Endodermal cell (in vitro differentiated cells): ENCODE measurements at regions not wholly inside any gene's neighbourhood (a gene's known extent, or its start where the extent isn't known, plus 50 kb on each side); places are given as distances from the start of the nearest gene placed in this dataset.

Experiments used
- DNase-seq: peaks from one replicate; pipeline ENCODE4 v3.0.0-alpha.2; 2017
- H3K27ac ChIP-seq: 2 replicates; pipeline ENCODE4 v1.5.1; 2013; ENCODE audit warnings: mild to moderate bottlenecking, low read depth, low read length, moderate library complexity
- H3K27me3 ChIP-seq: 2 replicates; pipeline ENCODE4 v1.6.1; 2013; ENCODE audit warnings: mild to moderate bottlenecking, low read length, moderate library complexity; ENCODE audit not compliant: insufficient read depth, control insufficient read depth, poor library complexity, severe bottlenecking
- H3K36me3 ChIP-seq: 2 replicates; pipeline ENCODE4 v1.7.0; 2013; ENCODE audit warnings: mild to moderate bottlenecking, low read length, moderate library complexity; ENCODE audit not compliant: control insufficient read depth, insufficient read depth
- H3K4me1 ChIP-seq: one replicate; pipeline ENCODE4 v1.7.0; 2013; ENCODE audit warnings: low read length; ENCODE audit not compliant: control insufficient read depth, insufficient read depth
- H3K4me3 ChIP-seq: 2 replicates; pipeline ENCODE4 v1.5.1; 2013; ENCODE audit warnings: mild to moderate bottlenecking, low read length, moderate library complexity
- H3K9ac ChIP-seq: 2 replicates; pipeline ENCODE4 v1.6.1; 2013; ENCODE audit warnings: mild to moderate bottlenecking, low read length, moderate library complexity; ENCODE audit not compliant: poor library complexity, severe bottlenecking; ENCODE audit errors: extremely low read depth
- H3K9me3 ChIP-seq: 2 replicates; pipeline ENCODE4 v1.6.1; 2013; ENCODE audit warnings: mild to moderate bottlenecking, low read length, moderate library complexity; ENCODE audit not compliant: control insufficient read depth
- H3K27ac Mint-ChIP-seq: 2 replicates; pipeline ENCODE4 v1.8.0; 2020; ENCODE audit warnings: mixed read lengths
- H3K27me3 Mint-ChIP-seq: 2 replicates; pipeline ENCODE4 v1.8.0; 2021; ENCODE audit warnings: mild to moderate bottlenecking, mixed read lengths; ENCODE audit not compliant: insufficient read depth
- H3K36me3 Mint-ChIP-seq: 2 replicates; pipeline ENCODE4 v1.8.0; 2020; ENCODE audit warnings: low read depth, mixed read lengths
- H3K4me1 Mint-ChIP-seq: 2 replicates; pipeline ENCODE4 v1.8.0; 2020; ENCODE audit warnings: mixed read lengths
- H3K4me3 Mint-ChIP-seq: 2 replicates; pipeline ENCODE4 v1.8.0; 2020; ENCODE audit warnings: mild to moderate bottlenecking, moderate library complexity, mixed read lengths
- H3K9me3 Mint-ChIP-seq: 2 replicates; pipeline ENCODE4 v1.8.0; 2020; ENCODE audit warnings: mild to moderate bottlenecking, mixed read lengths
- CTCF ChIP-seq: fragments of 200-600 bp; sonication (generic); conservative IDR thresholded peaks from 2 replicates; pipeline ENCODE4 v1.5.0; 2021; ENCODE audit warnings: antibody characterized with exemption, mild to moderate bottlenecking
- WGBS, 2 experiments: methylation state at CpG; one replicate each; pipeline versions ENCODE4 v1.1.5 to v1.1.7; 2013; ENCODE audit warnings: missing lambda C conversion rate in 2 of 2, mixed read lengths in 1 of 2; ENCODE audit not compliant: insufficient coverage in 1 of 2, insufficient read length in 1 of 2; 5-methylcytosine and 5-hydroxymethylcytosine counted together

- H3K9me3 Mint-ChIP-seq, result peaks cover 6% of the 10 kb centered on the region
- H3K27ac ChIP-seq, result no peak overlapping the region
- H3K36me3 ChIP-seq, result no peaks in the 10 kb centered on the region
- H3K4me1 Mint-ChIP-seq, result no peaks in the 10 kb centered on the region
- H3K27me3 Mint-ChIP-seq, result no peaks in the 10 kb centered on the region
- H3K36me3 Mint-ChIP-seq, result peaks cover 11% of the 10 kb centered on the region
- no peaks in the 10 kb centered on the region for H3K27me3 ChIP-seq
- no peaks in the 10 kb centered on the region for H3K4me1 ChIP-seq
- 89 to 90% methylated on average over 3 of the region's 3 CpGs for WGBS, 2 experiments
- no peak overlapping the region for H3K4me3 ChIP-seq
- TF ChIP-seq CTCF, result no peak
- no peak for DNase-seq
- H3K9me3 ChIP-seq, result peaks cover 4% of the 10 kb centered on the region
- no peak overlapping the region for H3K9ac ChIP-seq
- H3K27ac Mint-ChIP-seq, result no peak overlapping the region
- H3K4me3 Mint-ChIP-seq, result no peak overlapping the region
Measured at GRCh38 chr2:144117086-144117485, 402.8 kb downstream of the ZEB2 start.

- H3K27ac Mint-ChIP-seq, result no peak overlapping the region
- no peak overlapping the region for H3K9ac ChIP-seq
- TF ChIP-seq CTCF, result no peak
- H3K36me3 Mint-ChIP-seq, result peaks cover 11% of the 10 kb centered on the region
- H3K4me3 Mint-ChIP-seq, result no peak overlapping the region
- peaks cover 6% of the 10 kb centered on the region for H3K9me3 Mint-ChIP-seq
- H3K9me3 ChIP-seq, result peaks cover 4% of the 10 kb centered on the region
- no peaks in the 10 kb centered on the region for H3K27me3 Mint-ChIP-seq
- DNase-seq, result no peak
- H3K4me1 Mint-ChIP-seq, result no peaks in the 10 kb centered on the region
- WGBS, 2 experiments, result no CpG with 5 or more reads among the region's 1 CpG
- no peaks in the 10 kb centered on the region for H3K27me3 ChIP-seq
- no peak overlapping the region for H3K27ac ChIP-seq
- no peaks in the 10 kb centered on the region for H3K4me1 ChIP-seq
- no peak overlapping the region for H3K4me3 ChIP-seq
- no peaks in the 10 kb centered on the region for H3K36me3 ChIP-seq
Measured at GRCh38 chr2:144115739-144116291, 404.1 kb downstream of the ZEB2 start.

- Histone ChIP-seq H3K4me3 (no peak overlapping the region), H3K9ac (no peak overlapping the region), H3K27ac (no peak overlapping the region), H3K36me3 (no peaks in the 10 kb centered on the region), H3K9me3 (peaks cover 4% of the 10 kb centered on the region), H3K4me1 (no peaks in the 10 kb centered on the region), H3K27me3 (no peaks in the 10 kb centered on the region)
- H3K4me3 Mint-ChIP-seq, result no peak overlapping the region
- H3K27me3 Mint-ChIP-seq, result no peaks in the 10 kb centered on the region
- peaks cover 8% of the 10 kb centered on the region for H3K9me3 Mint-ChIP-seq
- H3K4me1 Mint-ChIP-seq, result no peaks in the 10 kb centered on the region
- peak overlapping the region; percentile 21 for H3K27ac Mint-ChIP-seq
- 100% methylated on average over 1 of the region's 1 CpG; no CpG with 5 or more reads in 1 of the 2 experiments for WGBS, 2 experiments
- TF ChIP-seq CTCF, result no peak
- DNase-seq, result no peak
- H3K36me3 Mint-ChIP-seq, result peaks cover 11% of the 10 kb centered on the region
Measured at GRCh38 chr2:144114760-144115159, 405.2 kb downstream of the ZEB2 start.
